ENCODE measurements at regions not wholly inside any gene's neighbourhood (a gene's known extent, or its start where the extent isn't known, plus 50 kb on each side); places are given as distances from the start of the nearest gene placed in this dataset.

DNA sequence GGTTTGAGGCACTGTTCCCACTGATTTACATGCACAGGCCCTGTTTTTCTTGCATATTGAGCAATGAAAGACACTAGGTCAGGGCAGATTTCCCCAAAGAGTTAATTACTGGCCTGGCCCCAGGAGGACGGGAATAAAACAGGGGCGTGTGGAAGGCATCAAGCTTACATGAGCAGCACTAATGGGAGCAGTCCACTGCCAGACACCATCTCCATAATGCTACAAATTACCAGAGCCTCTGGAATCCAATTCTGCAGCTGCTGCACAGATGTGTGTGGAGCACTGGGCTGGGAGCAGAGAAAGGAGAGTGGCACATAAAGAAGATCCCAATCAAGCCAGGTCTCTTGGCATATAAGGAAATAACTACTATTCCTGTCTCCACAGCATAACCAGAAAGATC, 96.9 kb downstream of the CCDC34 start:
- TF ChIP-seq, protein P1, sequence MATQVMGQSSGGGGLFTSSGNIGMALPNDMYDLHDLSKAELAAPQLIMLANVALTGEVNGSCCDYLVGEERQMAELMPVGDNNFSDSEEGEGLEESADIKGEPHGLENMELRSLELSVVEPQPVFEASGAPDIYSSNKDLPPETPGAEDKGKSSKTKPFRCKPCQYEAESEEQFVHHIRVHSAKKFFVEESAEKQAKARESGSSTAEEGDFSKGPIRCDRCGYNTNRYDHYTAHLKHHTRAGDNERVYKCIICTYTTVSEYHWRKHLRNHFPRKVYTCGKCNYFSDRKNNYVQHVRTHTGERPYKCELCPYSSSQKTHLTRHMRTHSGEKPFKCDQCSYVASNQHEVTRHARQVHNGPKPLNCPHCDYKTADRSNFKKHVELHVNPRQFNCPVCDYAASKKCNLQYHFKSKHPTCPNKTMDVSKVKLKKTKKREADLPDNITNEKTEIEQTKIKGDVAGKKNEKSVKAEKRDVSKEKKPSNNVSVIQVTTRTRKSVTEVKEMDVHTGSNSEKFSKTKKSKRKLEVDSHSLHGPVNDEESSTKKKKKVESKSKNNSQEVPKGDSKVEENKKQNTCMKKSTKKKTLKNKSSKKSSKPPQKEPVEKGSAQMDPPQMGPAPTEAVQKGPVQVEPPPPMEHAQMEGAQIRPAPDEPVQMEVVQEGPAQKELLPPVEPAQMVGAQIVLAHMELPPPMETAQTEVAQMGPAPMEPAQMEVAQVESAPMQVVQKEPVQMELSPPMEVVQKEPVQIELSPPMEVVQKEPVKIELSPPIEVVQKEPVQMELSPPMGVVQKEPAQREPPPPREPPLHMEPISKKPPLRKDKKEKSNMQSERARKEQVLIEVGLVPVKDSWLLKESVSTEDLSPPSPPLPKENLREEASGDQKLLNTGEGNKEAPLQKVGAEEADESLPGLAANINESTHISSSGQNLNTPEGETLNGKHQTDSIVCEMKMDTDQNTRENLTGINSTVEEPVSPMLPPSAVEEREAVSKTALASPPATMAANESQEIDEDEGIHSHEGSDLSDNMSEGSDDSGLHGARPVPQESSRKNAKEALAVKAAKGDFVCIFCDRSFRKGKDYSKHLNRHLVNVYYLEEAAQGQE (IDR thresholded peaks at IDR 0.05; ENCODE audit: insufficient read depth in 1 of 2, low read depth in 2 of 2, low read length in 1 of 2) = no peak
- TF ChIP-seq, protein P2, sequence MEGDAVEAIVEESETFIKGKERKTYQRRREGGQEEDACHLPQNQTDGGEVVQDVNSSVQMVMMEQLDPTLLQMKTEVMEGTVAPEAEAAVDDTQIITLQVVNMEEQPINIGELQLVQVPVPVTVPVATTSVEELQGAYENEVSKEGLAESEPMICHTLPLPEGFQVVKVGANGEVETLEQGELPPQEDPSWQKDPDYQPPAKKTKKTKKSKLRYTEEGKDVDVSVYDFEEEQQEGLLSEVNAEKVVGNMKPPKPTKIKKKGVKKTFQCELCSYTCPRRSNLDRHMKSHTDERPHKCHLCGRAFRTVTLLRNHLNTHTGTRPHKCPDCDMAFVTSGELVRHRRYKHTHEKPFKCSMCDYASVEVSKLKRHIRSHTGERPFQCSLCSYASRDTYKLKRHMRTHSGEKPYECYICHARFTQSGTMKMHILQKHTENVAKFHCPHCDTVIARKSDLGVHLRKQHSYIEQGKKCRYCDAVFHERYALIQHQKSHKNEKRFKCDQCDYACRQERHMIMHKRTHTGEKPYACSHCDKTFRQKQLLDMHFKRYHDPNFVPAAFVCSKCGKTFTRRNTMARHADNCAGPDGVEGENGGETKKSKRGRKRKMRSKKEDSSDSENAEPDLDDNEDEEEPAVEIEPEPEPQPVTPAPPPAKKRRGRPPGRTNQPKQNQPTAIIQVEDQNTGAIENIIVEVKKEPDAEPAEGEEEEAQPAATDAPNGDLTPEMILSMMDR (IDR thresholded peaks at IDR 0.05) = no peak
